GM12872 (cell line): ENCODE measurements at regions not wholly inside any gene's neighbourhood (a gene's known extent, or its start where the extent isn't known, plus 50 kb on each side); places are given as distances from the start of the nearest gene placed in this dataset.

Source experiments
- TF ChIP-seq, protein P1 (sequence below): IDR thresholded peaks from 3 replicates; pipeline ENCODE4 v1.5.1; 2011; ENCODE audit warnings: low read depth, mild to moderate bottlenecking, low read length, moderate library complexity; ENCODE audit not compliant: insufficient read depth

DNA sequence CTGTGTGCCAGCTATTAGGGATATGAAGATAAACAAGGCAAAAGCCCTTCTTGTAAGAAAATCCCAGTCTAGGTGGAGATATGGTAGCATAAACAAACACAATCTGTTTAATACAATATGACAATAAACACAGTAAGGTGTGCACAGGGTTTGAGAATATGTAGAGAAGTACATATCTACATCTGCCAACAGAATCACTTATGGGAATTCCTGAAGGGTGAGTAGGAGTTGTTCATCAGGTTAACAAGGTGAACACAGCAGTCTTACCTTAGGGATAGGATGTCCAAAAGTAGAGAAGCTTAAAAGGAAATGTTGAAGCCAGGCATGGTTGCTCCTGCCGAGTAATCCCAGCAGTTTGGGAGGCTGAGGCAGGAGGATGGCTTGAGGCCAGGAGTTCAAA lies 57.7 kb upstream of the LRRC7 start:
- TF ChIP-seq, protein P1, sequence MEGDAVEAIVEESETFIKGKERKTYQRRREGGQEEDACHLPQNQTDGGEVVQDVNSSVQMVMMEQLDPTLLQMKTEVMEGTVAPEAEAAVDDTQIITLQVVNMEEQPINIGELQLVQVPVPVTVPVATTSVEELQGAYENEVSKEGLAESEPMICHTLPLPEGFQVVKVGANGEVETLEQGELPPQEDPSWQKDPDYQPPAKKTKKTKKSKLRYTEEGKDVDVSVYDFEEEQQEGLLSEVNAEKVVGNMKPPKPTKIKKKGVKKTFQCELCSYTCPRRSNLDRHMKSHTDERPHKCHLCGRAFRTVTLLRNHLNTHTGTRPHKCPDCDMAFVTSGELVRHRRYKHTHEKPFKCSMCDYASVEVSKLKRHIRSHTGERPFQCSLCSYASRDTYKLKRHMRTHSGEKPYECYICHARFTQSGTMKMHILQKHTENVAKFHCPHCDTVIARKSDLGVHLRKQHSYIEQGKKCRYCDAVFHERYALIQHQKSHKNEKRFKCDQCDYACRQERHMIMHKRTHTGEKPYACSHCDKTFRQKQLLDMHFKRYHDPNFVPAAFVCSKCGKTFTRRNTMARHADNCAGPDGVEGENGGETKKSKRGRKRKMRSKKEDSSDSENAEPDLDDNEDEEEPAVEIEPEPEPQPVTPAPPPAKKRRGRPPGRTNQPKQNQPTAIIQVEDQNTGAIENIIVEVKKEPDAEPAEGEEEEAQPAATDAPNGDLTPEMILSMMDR = no peak

DNA sequence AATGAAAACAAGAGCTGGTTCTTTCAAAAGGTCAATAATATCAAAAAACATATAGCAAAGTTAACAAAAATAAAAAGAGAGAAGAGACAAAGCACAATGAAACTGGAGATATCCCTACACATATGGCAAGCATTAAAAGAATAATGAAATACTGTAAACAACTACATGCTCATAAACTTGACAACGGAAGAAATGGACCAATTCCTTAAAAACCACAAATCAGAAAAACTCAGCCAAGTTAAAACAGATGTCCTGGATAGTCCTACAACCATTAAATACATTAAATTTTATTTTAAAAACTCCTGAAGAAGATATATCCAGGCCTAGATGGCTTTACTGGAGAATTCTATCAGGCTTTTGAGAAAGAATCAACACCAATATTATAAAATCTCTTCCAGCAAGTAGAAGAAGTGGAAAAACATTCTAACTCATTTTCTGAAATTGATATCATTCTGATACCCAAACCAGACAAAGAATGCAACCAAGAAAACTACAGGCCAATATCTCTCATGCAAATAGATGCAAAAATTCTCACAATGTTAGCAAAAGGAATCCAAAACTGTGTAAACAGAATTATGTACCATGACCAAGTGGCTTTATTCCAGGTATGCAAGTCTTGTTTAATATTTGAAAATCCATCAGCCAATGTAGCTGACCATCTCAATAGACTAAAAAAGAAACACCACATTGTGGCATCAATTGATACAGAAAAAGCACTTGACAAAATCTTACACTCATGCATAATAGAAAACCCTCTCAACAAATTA lies 56.1 kb upstream of the LRRC7 start:
- TF ChIP-seq, protein P1 = no peak

DNA sequence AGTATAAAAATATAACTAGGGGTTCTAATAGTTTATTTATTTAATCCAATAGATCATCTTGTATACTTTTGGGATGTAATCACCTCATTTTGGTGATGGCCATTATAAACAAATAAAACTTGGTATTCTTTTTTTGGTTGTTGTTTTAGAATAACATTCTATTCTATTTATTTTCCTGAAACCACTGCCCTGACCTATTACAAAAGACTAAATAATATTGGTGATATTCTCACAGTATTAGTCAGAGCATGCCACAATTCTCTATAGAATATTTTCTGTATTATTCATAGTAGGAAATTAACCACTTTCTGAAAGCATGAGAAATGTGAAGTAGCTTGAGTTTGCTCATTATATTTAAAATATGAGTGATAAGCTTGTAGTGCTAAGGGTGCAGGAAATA lies 54.1 kb upstream of the LRRC7 start:
- TF ChIP-seq, protein P1 = no peak
